Ovary (tissue), 7 donors: ENCODE measurements at regions not wholly inside any gene's neighbourhood (a gene's known extent, or its start where the extent isn't known, plus 50 kb on each side); places are given as distances from the start of the nearest gene placed in this dataset.

Source experiments
- DNase-seq, 5 donors: peaks; one replicate each; pipeline ENCODE4 v3.0.0-alpha.2; 2019 to 2020
- H3K27ac ChIP-seq, 2 donors: fragments of 200-600 bp; one replicate each; pipeline versions ENCODE4 v1.5.1 to v1.8.0; 2019 to 2022
- H3K27me3 ChIP-seq: fragments of 200-600 bp; one replicate; pipeline ENCODE4 v1.8.0; 2022
- H3K36me3 ChIP-seq: fragments of 200-600 bp; sonication (generic); one replicate; pipeline ENCODE4 v1.5.1; 2019
- H3K4me1 ChIP-seq: one replicate; pipeline ENCODE4 v1.8.1; 2013; ENCODE audit warnings: mild to moderate bottlenecking, moderate library complexity; ENCODE audit not compliant: insufficient read depth
- H3K4me3 ChIP-seq: fragments of 200-600 bp; sonication (generic); one replicate; pipeline ENCODE4 v1.5.1; 2017
- H3K9me3 ChIP-seq, 2 donors: fragments of 200-600 bp in 1 of 2; sonication (generic) in 1 of 2; one replicate each; pipeline versions ENCODE4 v1.5.1 to v1.8.1; 2013 to 2019; ENCODE audit warnings: mild to moderate bottlenecking in 1 of 2, moderate library complexity in 1 of 2
- CTCF ChIP-seq, 3 donors: fragments of 450-650 bp in 2 of 3; fragments of 200-600 bp in 1 of 3; IDR thresholded peaks; one replicate each; pipeline versions ENCODE4 v1.5.1 to v1.8.0; 2016 to 2022; ENCODE audit warnings: antibody characterized with exemption in 3 of 3, mild to moderate bottlenecking in 1 of 3
- EP300 ChIP-seq: sonication (generic); formaldehyde crosslinking; IDR thresholded peaks from one replicate; pipeline ENCODE4 v1.6.1; 2017; ENCODE audit warnings: antibody characterized with exemption
- POLR2A ChIP-seq: fragments of 450-650 bp; IDR thresholded peaks from one replicate; pipeline ENCODE4 v1.6.1; 2017; ENCODE audit warnings: antibody characterized with exemption, mild to moderate bottlenecking, moderate library complexity
- WGBS, 3 donors: extraction: QIAGEN DNeasy Blood & Tissue Kit in 1 of 3; methylation state at CpG; one replicate each; pipeline versions ENCODE4 v1.1.5 to v1.1.7; 2013 to 2017; 5-methylcytosine and 5-hydroxymethylcytosine counted together
- intact Hi-C, 4 donors: fragments of 100-400 bp; cut with DNase I; formaldehyde crosslinking; loops; one replicate each; pipeline versions ENCODE4 v1.11.0 to v1.15.1; 2022 to 2023
- donor health status: DM: no; HTN: no; CAD: no; lungs with moderate emphysema.
- donor health status: DM: no; HTN: no; CAD: no.
- donor health status: Bipolar disorder and iron deficiency.
- donor health status: DM: no; HTN: no; CAD: no.
- donor health status: DM: yes; HTN: yes; CAD: no.

- TF ChIP-seq CTCF (IDR thresholded peaks at IDR 0.05) (no peak), EP300 (no peak), POLR2A (no peak)
- Histone ChIP-seq H3K4me3 (no peak overlapping the region), H3K27me3 (no peaks in the 10 kb centered on the region), H3K9me3 (no peaks in the 10 kb centered on the region), H3K27ac (no peak overlapping the region), H3K4me1 (no peaks in the 10 kb centered on the region), H3K36me3 (no peaks in the 10 kb centered on the region)
- 80 to 90% (median 80%) methylated on average over 11 to 14 of the region's 14 CpGs for WGBS, 3 donors
- intact Hi-C loops = no loop called here
- no peak for DNase-seq
Measured at GRCh38 chr1:2920421-2921015, 100.7 kb upstream of the ACTRT2 start.

- no peak for TF ChIP-seq EP300
- TF ChIP-seq POLR2A = no peak
- TF ChIP-seq CTCF (IDR thresholded peaks at IDR 0.05) = no peak
- Histone ChIP-seq H3K4me3 (no peak overlapping the region), H3K27ac (no peak overlapping the region), H3K4me1 (no peaks in the 10 kb centered on the region), H3K27me3 (no peaks in the 10 kb centered on the region), H3K9me3 (no peaks in the 10 kb centered on the region), H3K36me3 (no peaks in the 10 kb centered on the region)
- WGBS, 3 donors = 34 to 71% (median 50%) methylated on average over 27 of the region's 27 CpGs
- DNase-seq = no peak
- intact Hi-C loops = no loop called here
Measured at GRCh38 chr1:2921970-2922686, 99.1 kb upstream of the ACTRT2 start.

- H3K4me1 ChIP-seq = no peaks in the 10 kb centered on the region
- no peaks in the 10 kb centered on the region for H3K27me3 ChIP-seq
- no peak for TF ChIP-seq CTCF (IDR thresholded peaks at IDR 0.05)
- H3K4me3 ChIP-seq = no peak overlapping the region
- no peaks in the 10 kb centered on the region for H3K9me3 ChIP-seq
- intact Hi-C loops = no loop called here
- no peak overlapping the region for H3K27ac ChIP-seq
- H3K36me3 ChIP-seq = no peaks in the 10 kb centered on the region
- 78 to 82% (median 80%) methylated on average over 20 to 21 of the region's 21 CpGs for WGBS, 3 donors
- DNase-seq = no peak
Measured at GRCh38 chr1:2923351-2923750, 97.9 kb upstream of the ACTRT2 start.

- 89 to 91% (median 89%) methylated on average over 13 of the region's 13 CpGs for WGBS, 3 donors
- intact Hi-C loops = no loop called here
- no peaks in the 10 kb centered on the region for H3K4me1 ChIP-seq
- no peak overlapping the region for H3K27ac ChIP-seq
- H3K27me3 ChIP-seq = no peaks in the 10 kb centered on the region
- no peak for DNase-seq
- no peaks in the 10 kb centered on the region for H3K9me3 ChIP-seq
- no peak overlapping the region for H3K4me3 ChIP-seq
- TF ChIP-seq CTCF (IDR thresholded peaks at IDR 0.05) = no peak
- no peaks in the 10 kb centered on the region for H3K36me3 ChIP-seq
Measured at GRCh38 chr1:2925291-2925690, 96.0 kb upstream of the ACTRT2 start.
